ENCODE measurements at regions not wholly inside any gene's neighbourhood (a gene's known extent, or its start where the extent isn't known, plus 50 kb on each side); places are given as distances from the start of the nearest gene placed in this dataset.

DNA sequence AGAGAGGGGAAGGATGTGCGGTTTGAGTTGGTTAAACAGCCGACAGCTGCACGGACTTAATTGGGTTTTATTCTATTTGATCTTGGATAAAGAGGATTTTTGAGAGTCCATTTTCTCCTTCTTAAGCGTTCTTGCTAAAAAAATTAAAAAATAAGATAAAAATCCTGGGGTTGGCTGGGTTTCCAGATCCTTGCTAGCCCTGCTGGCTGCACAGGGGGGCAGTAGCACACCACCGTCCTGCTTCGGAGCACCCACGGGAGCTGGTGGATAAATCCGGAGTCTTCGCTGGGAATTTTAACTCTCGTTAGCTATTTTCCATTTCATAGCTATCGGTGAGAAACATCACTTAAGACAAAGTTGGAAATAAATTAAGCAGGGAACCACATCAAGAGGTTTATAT, 792.0 kb downstream of the TYW1 start:
- Histone ChIP-seq H3K27me3 (replicated peaks in 2 of 5; ENCODE audit: control insufficient read depth in 4 of 5, insufficient read depth in 5 of 5, low read length in 4 of 5) (no peaks in the 10 kb centered on the region), H3K4me1 (ENCODE audit: control extremely low read depth in 1 of 4, control insufficient read depth in 4 of 4, insufficient read depth in 4 of 4, low read length in 3 of 4) (no peaks in the 10 kb centered on the region), H3K4me3 (ENCODE audit: control insufficient read depth in 1 of 7, extremely low read depth in 1 of 7, insufficient read depth in 4 of 7, low read depth in 2 of 7, low read length in 6 of 7) (no peak overlapping the region), H3K9me3 (ENCODE audit: control extremely low read depth in 1 of 5, control insufficient read depth in 4 of 5, insufficient read depth in 2 of 5, low read depth in 1 of 5, low read length in 4 of 5) (peaks cover 0 to 4% (median 0%) of the 10 kb centered on the region in 5 experiments), H3K36me3 (ENCODE audit: control insufficient read depth in 4 of 4, insufficient read depth in 4 of 4, low read length in 3 of 4) (no peaks in the 10 kb centered on the region), H3K27ac (ENCODE audit: insufficient read depth in 1 of 2, low read depth in 1 of 2, low read length in 2 of 2, poor library complexity in 1 of 2, severe bottlenecking in 2 of 2) (no peak overlapping the region)
- WGBS (ENCODE audit: insufficient coverage): 72% methylated on average over 9 of the region's 11 CpGs
- DNase-seq: no peak
- CTCF ChIA-PET: no interaction called here
- POLR2A ChIA-PET: no interaction called here

GRCh38 chr7:67791918-67792317, 795.3 kb downstream of the TYW1 start:
- ChIA-PET CTCF (no interaction called here), POLR2A (no interaction called here)
- H3K4me1 ChIP-seq (ENCODE audit: control extremely low read depth in 1 of 4, control insufficient read depth in 4 of 4, insufficient read depth in 4 of 4, low read length in 3 of 4): no peaks in the 10 kb centered on the region
- H3K4me3 ChIP-seq (ENCODE audit: control insufficient read depth in 1 of 7, extremely low read depth in 1 of 7, insufficient read depth in 4 of 7, low read depth in 2 of 7, low read length in 6 of 7): no peak overlapping the region
- no peaks in the 10 kb centered on the region for H3K27me3 ChIP-seq (replicated peaks in 2 of 5; ENCODE audit: control insufficient read depth in 4 of 5, insufficient read depth in 5 of 5, low read length in 4 of 5)
- DNase-seq: no peak
- 95% methylated on average over 3 of the region's 3 CpGs for WGBS (ENCODE audit: insufficient coverage)
- no peaks in the 10 kb centered on the region for H3K36me3 ChIP-seq (ENCODE audit: control insufficient read depth in 4 of 4, insufficient read depth in 4 of 4, low read length in 3 of 4)
- H3K9me3 ChIP-seq (ENCODE audit: control extremely low read depth in 1 of 5, control insufficient read depth in 4 of 5, insufficient read depth in 2 of 5, low read depth in 1 of 5, low read length in 4 of 5): peaks cover 0 to 3% (median 0%) of the 10 kb centered on the region in 5 experiments
- no peak overlapping the region for H3K27ac ChIP-seq (ENCODE audit: insufficient read depth in 1 of 2, low read depth in 1 of 2, low read length in 2 of 2, poor library complexity in 1 of 2, severe bottlenecking in 2 of 2)

- no peak overlapping the region for H3K27ac ChIP-seq (ENCODE audit: insufficient read depth in 1 of 2, low read depth in 1 of 2, low read length in 2 of 2, poor library complexity in 1 of 2, severe bottlenecking in 2 of 2)
- POLR2A ChIA-PET: no interaction called here
- H3K9me3 ChIP-seq (ENCODE audit: control extremely low read depth in 1 of 5, control insufficient read depth in 4 of 5, insufficient read depth in 2 of 5, low read depth in 1 of 5, low read length in 4 of 5): peaks cover 0 to 3% (median 0%) of the 10 kb centered on the region in 5 experiments
- H3K4me3 ChIP-seq (ENCODE audit: control insufficient read depth in 1 of 7, extremely low read depth in 1 of 7, insufficient read depth in 4 of 7, low read depth in 2 of 7, low read length in 6 of 7): no peak overlapping the region
- no peaks in the 10 kb centered on the region for H3K36me3 ChIP-seq (ENCODE audit: control insufficient read depth in 4 of 4, insufficient read depth in 4 of 4, low read length in 3 of 4)
- CTCF ChIA-PET: no interaction called here
- no peaks in the 10 kb centered on the region for H3K4me1 ChIP-seq (ENCODE audit: control extremely low read depth in 1 of 4, control insufficient read depth in 4 of 4, insufficient read depth in 4 of 4, low read length in 3 of 4)
- no peaks in the 10 kb centered on the region for H3K27me3 ChIP-seq (replicated peaks in 2 of 5; ENCODE audit: control insufficient read depth in 4 of 5, insufficient read depth in 5 of 5, low read length in 4 of 5)
- no CpG with 5 or more reads among the region's 2 CpGs for WGBS (ENCODE audit: insufficient coverage)
- DNase-seq: no peak
Measured at GRCh38 chr7:67794544-67794943, 797.9 kb downstream of the TYW1 start.

GRCh38 chr7:67803789-67804188, 807.2 kb downstream of the TYW1 start:
- H3K4me3 ChIP-seq (ENCODE audit: control insufficient read depth in 1 of 7, extremely low read depth in 1 of 7, insufficient read depth in 4 of 7, low read depth in 2 of 7, low read length in 6 of 7): no peak overlapping the region
- H3K9me3 ChIP-seq (ENCODE audit: control extremely low read depth in 1 of 5, control insufficient read depth in 4 of 5, insufficient read depth in 2 of 5, low read depth in 1 of 5, low read length in 4 of 5): peaks cover 0 to 2% (median 0%) of the 10 kb centered on the region in 5 experiments
- ChIA-PET POLR2A (no interaction called here), CTCF (no interaction called here)
- DNase-seq: no peak
- no peaks in the 10 kb centered on the region for H3K4me1 ChIP-seq (ENCODE audit: control extremely low read depth in 1 of 4, control insufficient read depth in 4 of 4, insufficient read depth in 4 of 4, low read length in 3 of 4)
- no peak overlapping the region for H3K27ac ChIP-seq (ENCODE audit: insufficient read depth in 1 of 2, low read depth in 1 of 2, low read length in 2 of 2, poor library complexity in 1 of 2, severe bottlenecking in 2 of 2)
- H3K27me3 ChIP-seq (replicated peaks in 2 of 5; ENCODE audit: control insufficient read depth in 4 of 5, insufficient read depth in 5 of 5, low read length in 4 of 5): no peaks in the 10 kb centered on the region
- no peaks in the 10 kb centered on the region for H3K36me3 ChIP-seq (ENCODE audit: control insufficient read depth in 4 of 4, insufficient read depth in 4 of 4, low read length in 3 of 4)
- WGBS (ENCODE audit: insufficient coverage): 93% methylated on average over 7 of the region's 8 CpGs

- no peak overlapping the region for H3K27ac ChIP-seq (ENCODE audit: insufficient read depth in 1 of 2, low read depth in 1 of 2, low read length in 2 of 2, poor library complexity in 1 of 2, severe bottlenecking in 2 of 2)
- H3K9me3 ChIP-seq (ENCODE audit: control extremely low read depth in 1 of 5, control insufficient read depth in 4 of 5, insufficient read depth in 2 of 5, low read depth in 1 of 5, low read length in 4 of 5): no peaks in the 10 kb centered on the region
- no peak for DNase-seq
- H3K36me3 ChIP-seq (ENCODE audit: control insufficient read depth in 4 of 4, insufficient read depth in 4 of 4, low read length in 3 of 4): no peaks in the 10 kb centered on the region
- no peaks in the 10 kb centered on the region for H3K4me1 ChIP-seq (ENCODE audit: control extremely low read depth in 1 of 4, control insufficient read depth in 4 of 4, insufficient read depth in 4 of 4, low read length in 3 of 4)
- H3K4me3 ChIP-seq (ENCODE audit: control insufficient read depth in 1 of 7, extremely low read depth in 1 of 7, insufficient read depth in 4 of 7, low read depth in 2 of 7, low read length in 6 of 7): no peak overlapping the region
- WGBS (ENCODE audit: insufficient coverage): 100% methylated on average over 1 of the region's 6 CpGs
- ChIA-PET CTCF (no interaction called here), POLR2A (no interaction called here)
- H3K27me3 ChIP-seq (replicated peaks in 2 of 5; ENCODE audit: control insufficient read depth in 4 of 5, insufficient read depth in 5 of 5, low read length in 4 of 5): no peaks in the 10 kb centered on the region
Measured at GRCh38 chr7:67805921-67806471, 809.4 kb downstream of the TYW1 start.

GRCh38 chr7:67807826-67808225, 811.2 kb downstream of the TYW1 start:
- Histone ChIP-seq H3K27ac (ENCODE audit: insufficient read depth in 1 of 2, low read depth in 1 of 2, low read length in 2 of 2, poor library complexity in 1 of 2, severe bottlenecking in 2 of 2) (no peak overlapping the region), H3K4me1 (ENCODE audit: control extremely low read depth in 1 of 4, control insufficient read depth in 4 of 4, insufficient read depth in 4 of 4, low read length in 3 of 4) (no peaks in the 10 kb centered on the region), H3K27me3 (replicated peaks in 2 of 5; ENCODE audit: control insufficient read depth in 4 of 5, insufficient read depth in 5 of 5, low read length in 4 of 5) (no peaks in the 10 kb centered on the region), H3K36me3 (ENCODE audit: control insufficient read depth in 4 of 4, insufficient read depth in 4 of 4, low read length in 3 of 4) (no peaks in the 10 kb centered on the region), H3K4me3 (ENCODE audit: control insufficient read depth in 1 of 7, extremely low read depth in 1 of 7, insufficient read depth in 4 of 7, low read depth in 2 of 7, low read length in 6 of 7) (no peak overlapping the region), H3K9me3 (ENCODE audit: control extremely low read depth in 1 of 5, control insufficient read depth in 4 of 5, insufficient read depth in 2 of 5, low read depth in 1 of 5, low read length in 4 of 5) (no peaks in the 10 kb centered on the region)
- POLR2A ChIA-PET: no interaction called here
- no peak for DNase-seq
- CTCF ChIA-PET: no interaction called here
- WGBS (ENCODE audit: insufficient coverage): 86% methylated on average over 1 of the region's 5 CpGs

DNA sequence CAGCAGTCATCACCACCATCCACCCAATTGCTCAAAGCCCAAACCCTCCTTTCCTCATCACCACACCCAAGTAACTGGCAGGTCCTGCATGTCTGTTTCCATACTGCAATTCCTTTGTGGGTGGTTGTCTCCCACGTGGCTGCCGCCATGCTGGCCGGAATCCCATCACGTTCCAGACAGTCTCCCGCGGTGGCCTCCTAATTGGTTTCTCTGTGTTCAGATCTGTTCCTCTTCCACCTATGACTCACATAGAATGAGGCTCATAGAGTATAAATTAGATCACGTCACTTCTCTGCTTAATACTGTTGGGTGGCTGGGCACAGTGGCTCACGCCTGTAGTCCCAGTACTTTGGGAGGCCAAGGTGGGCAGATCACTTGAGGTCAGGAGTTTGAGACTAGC, 813.0 kb downstream of the TYW1 start:
- ChIA-PET POLR2A (no interaction called here), CTCF (no interaction called here)
- Histone ChIP-seq H3K9me3 (ENCODE audit: control extremely low read depth in 1 of 5, control insufficient read depth in 4 of 5, insufficient read depth in 2 of 5, low read depth in 1 of 5, low read length in 4 of 5) (no peaks in the 10 kb centered on the region), H3K4me3 (ENCODE audit: control insufficient read depth in 1 of 7, extremely low read depth in 1 of 7, insufficient read depth in 4 of 7, low read depth in 2 of 7, low read length in 6 of 7) (no peak overlapping the region), H3K27me3 (replicated peaks in 2 of 5; ENCODE audit: control insufficient read depth in 4 of 5, insufficient read depth in 5 of 5, low read length in 4 of 5) (no peaks in the 10 kb centered on the region), H3K4me1 (ENCODE audit: control extremely low read depth in 1 of 4, control insufficient read depth in 4 of 4, insufficient read depth in 4 of 4, low read length in 3 of 4) (no peaks in the 10 kb centered on the region), H3K36me3 (ENCODE audit: control insufficient read depth in 4 of 4, insufficient read depth in 4 of 4, low read length in 3 of 4) (no peaks in the 10 kb centered on the region), H3K27ac (ENCODE audit: insufficient read depth in 1 of 2, low read depth in 1 of 2, low read length in 2 of 2, poor library complexity in 1 of 2, severe bottlenecking in 2 of 2) (no peak overlapping the region)
- WGBS (ENCODE audit: insufficient coverage): no CpG with 5 or more reads among the region's 8 CpGs
- DNase-seq: no peak
